ENCODE measurements at regions not wholly inside any gene's neighbourhood (a gene's known extent, or its start where the extent isn't known, plus 50 kb on each side); places are given as distances from the start of the nearest gene placed in this dataset.

GRCh38 chr10:2067015-2067414, 329.7 kb upstream of the ADARB2 start:
- Mint-ChIP-seq H3K9me3 (peaks cover 30% of the 10 kb centered on the region in 2 experiments), H3K4me3 (no peak overlapping the region), H3K27ac (no peak overlapping the region), H3K27me3 (ENCODE audit: low read depth) (no peaks in the 10 kb centered on the region), H3K36me3 (ENCODE audit: insufficient read depth in 1 of 3, low read depth in 3 of 3) (peaks cover 9 to 28% (median 13%) of the 10 kb centered on the region in 3 experiments), H3K4me1 (peaks cover 5 to 6% of the 10 kb centered on the region in 2 experiments)
- Histone ChIP-seq H2BK20ac (ENCODE audit: low read depth, low read length, poor library complexity, severe bottlenecking) (no peak overlapping the region), H4K20me1 (ENCODE audit: control insufficient read depth, insufficient read depth, insufficient read length) (no peaks in the 10 kb centered on the region), H3K56ac (ENCODE audit: insufficient read length, low read depth, low read length) (no peak overlapping the region), H3K9me3 (ENCODE audit: control insufficient read depth, low read depth, low read length) (no peaks in the 10 kb centered on the region), H4K5ac (ENCODE audit: insufficient read length, low read depth, low read length) (no peak overlapping the region), H3K23me2 (ENCODE audit: insufficient read length, low read depth, low read length, poor library complexity, severe bottlenecking) (no peaks in the 10 kb centered on the region), H3K79me2 (ENCODE audit: insufficient read depth, low read length) (no peaks in the 10 kb centered on the region), H3K18ac (ENCODE audit: insufficient read length, low read depth, low read length) (no peak overlapping the region), H3K27ac (ENCODE audit: insufficient read length, low read depth, low read length) (no peak overlapping the region), H2BK12ac (ENCODE audit: insufficient read length, low read depth, low read length) (no peak overlapping the region), H3K27me3 (ENCODE audit: insufficient read depth, low read length) (no peaks in the 10 kb centered on the region), H2AFZ (ENCODE audit: low read length) (no peak overlapping the region), H2AK5ac (ENCODE audit: insufficient read length, low read length) (no peak overlapping the region), H3K9ac (ENCODE audit: extremely low read depth, insufficient read length, low read length) (no peak overlapping the region), H3K14ac (ENCODE audit: insufficient read depth, low read length) (no peak overlapping the region), H2BK5ac (ENCODE audit: insufficient read length, low read length) (no peak overlapping the region), H3K4ac (ENCODE audit: low read depth, low read length) (no peak overlapping the region), H3K4me2 (ENCODE audit: insufficient read depth, insufficient read length, low read length) (no peak overlapping the region), H3K4me1 (ENCODE audit: insufficient read depth, low read length) (no peaks in the 10 kb centered on the region), H4K8ac (replicated peaks; ENCODE audit: insufficient read length, low read depth, low read length) (no peak overlapping the region), H4K91ac (ENCODE audit: insufficient read length, low read depth, low read length) (no peak overlapping the region), H2BK120ac (ENCODE audit: low read depth, low read length, poor library complexity, severe bottlenecking) (no peak overlapping the region), H3K23ac (ENCODE audit: insufficient read length, low read depth, low read length) (no peak overlapping the region), H2BK15ac (ENCODE audit: low read depth, low read length) (no peak overlapping the region), H3T11ph (ENCODE audit: low read length) (no peak overlapping the region), H3K79me1 (ENCODE audit: insufficient read depth, low read depth, low read length, poor library complexity, severe bottlenecking) (no peaks in the 10 kb centered on the region)
- TF ChIP-seq, protein P1, sequence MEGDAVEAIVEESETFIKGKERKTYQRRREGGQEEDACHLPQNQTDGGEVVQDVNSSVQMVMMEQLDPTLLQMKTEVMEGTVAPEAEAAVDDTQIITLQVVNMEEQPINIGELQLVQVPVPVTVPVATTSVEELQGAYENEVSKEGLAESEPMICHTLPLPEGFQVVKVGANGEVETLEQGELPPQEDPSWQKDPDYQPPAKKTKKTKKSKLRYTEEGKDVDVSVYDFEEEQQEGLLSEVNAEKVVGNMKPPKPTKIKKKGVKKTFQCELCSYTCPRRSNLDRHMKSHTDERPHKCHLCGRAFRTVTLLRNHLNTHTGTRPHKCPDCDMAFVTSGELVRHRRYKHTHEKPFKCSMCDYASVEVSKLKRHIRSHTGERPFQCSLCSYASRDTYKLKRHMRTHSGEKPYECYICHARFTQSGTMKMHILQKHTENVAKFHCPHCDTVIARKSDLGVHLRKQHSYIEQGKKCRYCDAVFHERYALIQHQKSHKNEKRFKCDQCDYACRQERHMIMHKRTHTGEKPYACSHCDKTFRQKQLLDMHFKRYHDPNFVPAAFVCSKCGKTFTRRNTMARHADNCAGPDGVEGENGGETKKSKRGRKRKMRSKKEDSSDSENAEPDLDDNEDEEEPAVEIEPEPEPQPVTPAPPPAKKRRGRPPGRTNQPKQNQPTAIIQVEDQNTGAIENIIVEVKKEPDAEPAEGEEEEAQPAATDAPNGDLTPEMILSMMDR (conservative IDR thresholded peaks at IDR 0.05), result no peak
- no CpG with 5 or more reads among the region's 2 CpGs for WGBS (ENCODE audit: extremely low coverage, insufficient read length, low lambda C conversion rate)
- no peak for DNase-seq
